BE2C (cell line): ENCODE measurements at regions not wholly inside any gene's neighbourhood (a gene's known extent, or its start where the extent isn't known, plus 50 kb on each side); places are given as distances from the start of the nearest gene placed in this dataset.

Source experiments
- DNase-seq: peaks from one replicate; pipeline ENCODE4 v3.0.0-alpha.2; 2020
- H3K27me3 ChIP-seq: fragments of 250-450 bp; sonication (Bioruptor Pico); 2 replicates; pipeline ENCODE4 v1.5.1; 2020; ENCODE audit warnings: mild to moderate bottlenecking
- H3K36me3 ChIP-seq: fragments of 250-450 bp; sonication (Bioruptor Pico); 2 replicates; pipeline ENCODE4 v1.5.1; 2020; ENCODE audit warnings: mild to moderate bottlenecking
- H3K4me1 ChIP-seq: fragments of 250-450 bp; sonication (Bioruptor Pico); 2 replicates; pipeline ENCODE4 v1.5.1; 2020
- H3K4me3 ChIP-seq: 2 replicates; pipeline ENCODE4 v1.5.1; 2011; ENCODE audit warnings: low read depth, low read length
- H3K9me3 ChIP-seq: fragments of 250-450 bp; sonication (Bioruptor Pico); 2 replicates; pipeline ENCODE4 v1.5.1; 2020
- TF ChIP-seq, protein P1 (sequence below): IDR thresholded peaks from 2 replicates; pipeline ENCODE4 v1.5.1; 2012; ENCODE audit warnings: mild to moderate bottlenecking, low read depth, low read length

DNA sequence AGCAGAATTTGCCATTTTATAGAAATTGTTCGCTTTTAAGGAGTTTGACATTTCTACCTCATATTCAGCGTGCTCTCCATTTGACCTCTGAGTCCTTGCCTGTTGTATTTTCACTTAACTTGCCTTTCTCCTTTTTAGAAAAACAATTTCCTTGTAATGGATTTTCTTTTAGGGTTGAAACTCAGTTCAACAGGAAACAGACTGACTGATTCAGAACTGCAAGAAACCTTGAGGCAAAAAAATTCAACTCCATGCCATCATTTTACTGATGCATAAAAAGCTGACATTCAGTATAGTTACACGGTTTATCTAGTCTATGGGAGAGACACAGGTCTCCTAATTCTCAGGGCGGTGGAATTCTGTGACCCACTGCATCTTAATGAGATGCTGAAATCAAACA is 59.8 kb downstream of the MRPS30 start:
- Histone ChIP-seq H3K27me3 (no peaks in the 10 kb centered on the region), H3K4me3 (no peak overlapping the region), H3K36me3 (no peaks in the 10 kb centered on the region), H3K9me3 (no peaks in the 10 kb centered on the region; the same call in 1 of the 2 replicates), H3K4me1 (no peaks in the 10 kb centered on the region)
- DNase-seq = no peak
- TF ChIP-seq, protein P1, sequence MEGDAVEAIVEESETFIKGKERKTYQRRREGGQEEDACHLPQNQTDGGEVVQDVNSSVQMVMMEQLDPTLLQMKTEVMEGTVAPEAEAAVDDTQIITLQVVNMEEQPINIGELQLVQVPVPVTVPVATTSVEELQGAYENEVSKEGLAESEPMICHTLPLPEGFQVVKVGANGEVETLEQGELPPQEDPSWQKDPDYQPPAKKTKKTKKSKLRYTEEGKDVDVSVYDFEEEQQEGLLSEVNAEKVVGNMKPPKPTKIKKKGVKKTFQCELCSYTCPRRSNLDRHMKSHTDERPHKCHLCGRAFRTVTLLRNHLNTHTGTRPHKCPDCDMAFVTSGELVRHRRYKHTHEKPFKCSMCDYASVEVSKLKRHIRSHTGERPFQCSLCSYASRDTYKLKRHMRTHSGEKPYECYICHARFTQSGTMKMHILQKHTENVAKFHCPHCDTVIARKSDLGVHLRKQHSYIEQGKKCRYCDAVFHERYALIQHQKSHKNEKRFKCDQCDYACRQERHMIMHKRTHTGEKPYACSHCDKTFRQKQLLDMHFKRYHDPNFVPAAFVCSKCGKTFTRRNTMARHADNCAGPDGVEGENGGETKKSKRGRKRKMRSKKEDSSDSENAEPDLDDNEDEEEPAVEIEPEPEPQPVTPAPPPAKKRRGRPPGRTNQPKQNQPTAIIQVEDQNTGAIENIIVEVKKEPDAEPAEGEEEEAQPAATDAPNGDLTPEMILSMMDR = no peak

DNA sequence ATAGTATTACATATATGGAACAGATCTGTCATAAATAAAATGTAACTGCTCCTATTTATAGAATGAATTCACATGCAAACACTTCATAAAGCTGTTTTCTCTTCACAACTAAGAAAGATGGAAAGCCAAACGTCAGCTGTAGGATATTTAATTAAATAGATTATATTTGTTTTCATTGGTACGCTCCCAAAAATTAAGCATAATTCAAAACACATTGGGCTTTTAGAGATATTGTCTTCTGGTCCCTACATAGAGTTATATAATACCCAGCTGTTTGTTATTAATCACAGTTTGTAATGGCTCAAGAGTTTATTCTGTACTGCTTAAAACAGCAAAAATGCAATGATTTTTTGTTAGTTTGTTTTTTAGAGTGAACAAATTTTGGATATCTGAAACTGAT is 61.2 kb downstream of the MRPS30 start:
- H3K36me3 ChIP-seq = no peaks in the 10 kb centered on the region
- H3K4me3 ChIP-seq = no peak overlapping the region
- no peak for DNase-seq
- no peaks in the 10 kb centered on the region for H3K27me3 ChIP-seq
- TF ChIP-seq, protein P1 = no peak
- no peaks in the 10 kb centered on the region for H3K4me1 ChIP-seq
- H3K9me3 ChIP-seq = no peaks in the 10 kb centered on the region; the same call in 1 of the 2 replicates

DNA sequence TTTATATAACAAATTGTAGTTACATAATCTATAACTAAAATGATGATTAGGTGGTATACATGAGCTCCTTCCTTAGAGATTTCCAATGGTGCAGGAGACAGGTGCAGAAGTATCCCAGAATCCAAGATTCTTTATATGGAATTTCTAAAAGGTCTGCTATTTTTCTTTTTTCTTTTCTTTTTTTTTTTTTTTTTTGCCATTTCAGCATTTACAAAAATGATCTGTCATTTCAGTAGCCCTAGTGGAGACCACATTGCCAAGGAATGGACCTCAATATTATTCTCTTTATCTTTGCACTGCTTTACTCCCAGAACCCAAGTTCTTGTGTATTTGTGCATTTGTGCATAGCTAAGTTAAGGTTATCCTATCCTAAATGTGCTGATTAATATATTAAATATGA is 61.7 kb downstream of the MRPS30 start:
- H3K27me3 ChIP-seq = no peaks in the 10 kb centered on the region
- H3K4me1 ChIP-seq = no peaks in the 10 kb centered on the region
- H3K4me3 ChIP-seq = no peak overlapping the region
- DNase-seq = no peak
- TF ChIP-seq, protein P1 = no peak
- no peaks in the 10 kb centered on the region; the same call in 1 of the 2 replicates for H3K9me3 ChIP-seq
- no peaks in the 10 kb centered on the region for H3K36me3 ChIP-seq

DNA sequence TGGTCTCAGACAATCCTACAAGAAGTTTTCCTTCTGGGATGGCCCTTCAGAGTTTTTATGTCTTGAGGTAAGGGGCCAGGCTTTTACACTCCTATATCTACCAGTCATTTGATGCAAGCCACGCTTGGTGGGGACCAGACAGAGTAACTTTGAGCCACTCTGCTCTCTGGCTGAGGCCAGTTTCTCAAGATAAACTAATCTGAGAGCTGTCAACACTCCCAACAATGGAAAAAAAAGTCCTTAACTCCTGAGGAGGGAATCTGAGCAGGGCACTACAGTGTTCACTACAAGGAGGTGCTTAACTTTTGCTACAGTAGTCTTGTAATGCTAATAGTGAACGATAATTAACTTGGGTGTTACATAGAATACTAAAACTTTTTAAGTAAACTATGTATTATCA is 62.7 kb downstream of the MRPS30 start:
- TF ChIP-seq, protein P1 = no peak
- H3K4me1 ChIP-seq = no peaks in the 10 kb centered on the region
- H3K9me3 ChIP-seq = no peaks in the 10 kb centered on the region; the same call in 1 of the 2 replicates
- no peak overlapping the region for H3K4me3 ChIP-seq
- no peaks in the 10 kb centered on the region for H3K36me3 ChIP-seq
- no peak for DNase-seq
- H3K27me3 ChIP-seq = no peaks in the 10 kb centered on the region

DNA sequence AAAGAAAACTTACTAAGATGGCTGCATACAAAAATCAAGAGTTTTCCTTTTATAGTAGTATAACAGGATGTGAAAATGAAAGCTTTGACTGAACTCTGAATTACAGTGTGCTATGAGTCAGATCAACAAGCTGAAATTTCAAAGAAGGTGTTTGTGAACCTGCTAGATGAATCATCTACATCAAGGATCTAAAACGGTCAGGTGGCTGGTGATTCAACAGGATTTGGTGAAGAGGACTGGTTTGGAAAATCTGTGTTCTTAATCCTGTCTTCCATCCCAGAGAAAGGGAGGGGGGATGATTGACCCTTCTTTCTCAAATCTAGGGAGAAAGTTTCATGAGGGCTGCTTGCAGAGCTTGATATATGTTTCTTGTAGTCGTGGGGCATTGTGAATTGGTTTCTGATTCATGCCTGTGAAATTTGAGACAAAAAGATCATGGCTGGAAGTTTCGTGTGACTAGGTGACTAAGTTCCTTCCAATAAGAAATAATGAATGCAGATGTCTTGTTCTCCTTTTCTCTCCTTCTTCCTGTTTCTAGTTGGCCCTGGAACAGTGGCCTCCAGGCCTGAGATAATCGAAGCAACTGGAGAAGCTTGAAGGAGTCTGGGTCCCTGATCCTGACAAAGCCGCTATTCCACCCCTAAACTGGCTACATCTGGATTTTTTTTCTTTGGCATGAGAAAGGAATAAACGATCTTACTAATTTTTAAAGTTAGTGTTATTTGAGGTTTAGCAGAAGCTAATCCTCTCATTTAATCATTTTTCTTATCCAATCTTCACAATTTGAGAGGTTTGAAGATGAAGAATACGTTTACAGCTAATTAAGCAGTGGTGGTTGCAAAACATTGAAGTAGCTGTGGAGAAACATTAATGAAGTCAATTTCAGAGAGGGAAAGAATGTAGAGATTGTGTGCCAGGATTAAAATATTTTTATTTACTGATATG is 67.2 kb downstream of the MRPS30 start:
- TF ChIP-seq, protein P1 = no peak
- no peaks in the 10 kb centered on the region for H3K36me3 ChIP-seq
- H3K27me3 ChIP-seq = no peaks in the 10 kb centered on the region
- no peak overlapping the region for H3K4me3 ChIP-seq
- H3K9me3 ChIP-seq = no peaks in the 10 kb centered on the region
- DNase-seq = no peak
- H3K4me1 ChIP-seq = no peaks in the 10 kb centered on the region

DNA sequence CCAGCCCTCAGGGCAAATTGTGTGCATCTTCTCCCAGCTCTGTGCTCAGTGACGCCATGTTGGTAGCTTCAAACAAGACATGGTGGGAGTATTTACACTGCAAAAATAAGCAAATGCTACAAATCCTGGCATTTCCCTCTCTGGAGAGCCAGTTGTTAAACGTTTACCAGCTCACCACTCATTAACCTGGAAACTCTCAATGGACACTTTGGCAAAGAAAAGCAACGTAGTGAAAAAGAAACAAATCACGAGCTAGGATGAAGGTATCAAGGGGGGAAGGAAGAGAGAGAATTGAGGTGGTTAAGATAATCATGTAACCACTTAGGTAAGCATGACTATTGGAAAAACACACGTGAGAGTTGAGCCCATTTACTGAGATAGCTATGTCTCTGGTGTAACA is 72.5 kb downstream of the MRPS30 start:
- no peak for DNase-seq
- no peaks in the 10 kb centered on the region for H3K4me1 ChIP-seq

More for the DNA sequence above, 72.5 kb downstream of the MRPS30 start:
- no peak overlapping the region for H3K4me3 ChIP-seq
- H3K36me3 ChIP-seq = no peaks in the 10 kb centered on the region
- H3K27me3 ChIP-seq = no peaks in the 10 kb centered on the region
- TF ChIP-seq, protein P1 = no peak
- H3K9me3 ChIP-seq = no peaks in the 10 kb centered on the region
